GM19238 (cell line): ENCODE measurements at regions not wholly inside any gene's neighbourhood (a gene's known extent, or its start where the extent isn't known, plus 50 kb on each side); places are given as distances from the start of the nearest gene placed in this dataset.

Source experiments
- DNase-seq: peaks from one replicate; pipeline ENCODE4 v3.0.0; 2011; ENCODE audit warnings: low spot score; ENCODE audit not compliant: insufficient read length

- DNase-seq: no peak
These were observed 271.7 kb upstream of the TLE4 start for GRCh38 chr9:79300068-79300467.

- no peak for DNase-seq
These were observed 270.7 kb upstream of the TLE4 start for GRCh38 chr9:79301085-79301484.

GRCh38 chr9:79301551-79302391 is 270.0 kb upstream of the TLE4 start:
- no peak for DNase-seq

GRCh38 chr9:79302569-79302968 is 269.2 kb upstream of the TLE4 start:
- DNase-seq: no peak

GRCh38 chr9:79308012-79308411 is 263.8 kb upstream of the TLE4 start:
- no peak for DNase-seq

GRCh38 chr9:79312686-79313421 is 258.9 kb upstream of the TLE4 start:
- DNase-seq: no peak

- no peak for DNase-seq
These were observed 246.3 kb upstream of the TLE4 start for GRCh38 chr9:79325501-79325900.

- DNase-seq: no peak
These were observed 241.9 kb upstream of the TLE4 start for GRCh38 chr9:79329861-79330260.

- no peak for DNase-seq
These were observed 237.8 kb upstream of the TLE4 start for GRCh38 chr9:79334001-79334400.

GRCh38 chr9:79334711-79335110 is 237.1 kb upstream of the TLE4 start:
- no peak for DNase-seq

- DNase-seq: no peak
These were observed 235.8 kb upstream of the TLE4 start for GRCh38 chr9:79335987-79336386.

GRCh38 chr9:79341561-79341960 is 230.2 kb upstream of the TLE4 start:
- DNase-seq: no peak

GRCh38 chr9:79346350-79347020 is 225.3 kb upstream of the TLE4 start:
- DNase-seq: no peak

- no peak for DNase-seq
These were observed 219.4 kb upstream of the TLE4 start for GRCh38 chr9:79352322-79352721.

- DNase-seq: no peak
These were observed 217.8 kb upstream of the TLE4 start for GRCh38 chr9:79353856-79354520.

- no peak for DNase-seq
These were observed 214.6 kb upstream of the TLE4 start for GRCh38 chr9:79357194-79357593.

- DNase-seq: no peak
These were observed 214.1 kb upstream of the TLE4 start for GRCh38 chr9:79357616-79358015.

- DNase-seq: no peak
These were observed 211.1 kb upstream of the TLE4 start for GRCh38 chr9:79360387-79361347.

- no peak for DNase-seq
These were observed 209.4 kb upstream of the TLE4 start for GRCh38 chr9:79362100-79363081.
